ENCODE measurements at regions not wholly inside any gene's neighbourhood (a gene's known extent, or its start where the extent isn't known, plus 50 kb on each side); places are given as distances from the start of the nearest gene placed in this dataset.

DNA sequence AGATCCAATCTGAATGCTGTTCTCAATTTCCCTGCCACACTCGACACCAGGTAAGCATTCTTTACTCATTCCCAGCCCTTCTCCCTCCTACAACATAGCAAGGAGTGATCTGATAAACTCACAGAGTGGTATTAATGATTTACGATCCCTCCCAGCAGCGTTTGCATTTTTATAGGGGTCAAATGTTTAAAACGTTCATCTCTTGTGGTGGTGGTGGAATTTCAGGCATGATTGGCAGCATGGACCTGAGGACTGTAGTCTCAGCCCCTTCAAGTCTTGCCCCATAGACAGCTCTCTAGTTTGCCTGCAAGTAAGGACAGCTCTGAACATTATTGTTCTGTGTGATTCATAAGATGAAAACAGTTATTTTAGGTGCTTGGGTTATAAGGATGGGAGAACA, 565.7 kb downstream of the EFNB2 start:
- H3K36me3 ChIP-seq, result no peaks in the 10 kb centered on the region
- H3K4me1 ChIP-seq, result peaks cover 0 to 14% (median 6%) of the 10 kb centered on the region in 4 donors
- WGBS, 2 donors, result 9 to 41% methylated on average over 4 of the region's 4 CpGs
- no peak overlapping the region for H3K27ac ChIP-seq
- no peaks in the 10 kb centered on the region for H3K9me3 ChIP-seq
- H3K4me3 ChIP-seq, result no peak overlapping the region
- TF ChIP-seq CTCF (IDR thresholded peaks at IDR 0.05) (no peak), EP300 (IDR thresholded peaks at IDR 0.05) (no peak), POLR2AphosphoS5 (IDR thresholded peaks at IDR 0.05) (no peak), POLR2A (IDR thresholded peaks at IDR 0.05) (no peak)
- DNase-seq, result no peak
- intact Hi-C loops (cut with DNase I), result no loop called here
- H3K27me3 ChIP-seq, result no peaks in the 10 kb centered on the region

GRCh38 chr13:105965910-105966309, 569.6 kb downstream of the EFNB2 start:
- Histone ChIP-seq H3K4me1 (no peaks in the 10 kb centered on the region), H3K27ac (no peak overlapping the region), H3K27me3 (no peaks in the 10 kb centered on the region), H3K9me3 (no peaks in the 10 kb centered on the region), H3K36me3 (no peaks in the 10 kb centered on the region), H3K4me3 (no peak overlapping the region)
- WGBS, 2 donors, result 90 to 94% methylated on average over 7 of the region's 7 CpGs
- TF ChIP-seq CTCF (IDR thresholded peaks at IDR 0.05) (no peak), POLR2AphosphoS5 (IDR thresholded peaks at IDR 0.05) (no peak), EP300 (IDR thresholded peaks at IDR 0.05) (no peak), POLR2A (IDR thresholded peaks at IDR 0.05) (no peak)
- DNase-seq, result no peak
- intact Hi-C loops (cut with DNase I), result no loop called here

GRCh38 chr13:105962080-105962479, 573.4 kb downstream of the EFNB2 start:
- H3K9me3 ChIP-seq, result no peaks in the 10 kb centered on the region
- no peak for DNase-seq
- intact Hi-C loops (cut with DNase I), result no loop called here
- WGBS, 2 donors, result 73 to 93% methylated on average over 7 of the region's 7 CpGs
- no peaks in the 10 kb centered on the region for H3K4me1 ChIP-seq
- no peaks in the 10 kb centered on the region for H3K27me3 ChIP-seq
- H3K4me3 ChIP-seq, result no peak overlapping the region
- H3K27ac ChIP-seq, result no peak overlapping the region
- TF ChIP-seq EP300 (IDR thresholded peaks at IDR 0.05) (no peak), POLR2A (IDR thresholded peaks at IDR 0.05) (no peak), POLR2AphosphoS5 (IDR thresholded peaks at IDR 0.05) (no peak), CTCF (IDR thresholded peaks at IDR 0.05) (no peak)
- no peaks in the 10 kb centered on the region for H3K36me3 ChIP-seq

DNA sequence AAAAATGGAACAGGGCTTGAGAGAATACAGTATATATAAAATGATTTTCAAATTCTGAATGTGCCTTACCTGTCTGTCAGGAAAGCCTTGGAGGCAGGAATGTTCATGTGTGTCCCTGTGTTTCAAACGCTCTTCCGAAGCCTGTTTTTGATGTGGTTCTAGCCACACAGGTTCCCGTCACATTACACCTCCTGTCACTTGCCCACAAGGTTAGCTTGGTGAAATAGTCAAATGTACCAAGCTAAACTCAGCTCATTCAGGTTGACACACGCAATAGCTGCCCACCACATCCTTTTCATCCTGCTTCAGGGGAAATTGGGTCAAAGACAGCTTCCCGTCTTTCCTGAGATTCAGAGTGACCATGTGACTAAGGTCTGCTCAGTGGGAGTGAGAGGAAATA, 574.0 kb downstream of the EFNB2 start:
- Histone ChIP-seq H3K27ac (no peak overlapping the region), H3K4me3 (no peak overlapping the region), H3K9me3 (no peaks in the 10 kb centered on the region), H3K4me1 (no peaks in the 10 kb centered on the region), H3K36me3 (no peaks in the 10 kb centered on the region), H3K27me3 (no peaks in the 10 kb centered on the region)
- TF ChIP-seq POLR2AphosphoS5 (IDR thresholded peaks at IDR 0.05) (no peak), POLR2A (IDR thresholded peaks at IDR 0.05) (no peak), EP300 (IDR thresholded peaks at IDR 0.05) (no peak), CTCF (IDR thresholded peaks at IDR 0.05) (no peak)
- no peak for DNase-seq
- WGBS, 2 donors, result 73 to 94% methylated on average over 5 of the region's 5 CpGs
- intact Hi-C loops (cut with DNase I), result no loop called here

GRCh38 chr13:105960326-105960725, 575.1 kb downstream of the EFNB2 start:
- Histone ChIP-seq H3K36me3 (no peaks in the 10 kb centered on the region), H3K9me3 (no peaks in the 10 kb centered on the region), H3K27me3 (no peaks in the 10 kb centered on the region), H3K27ac (no peak overlapping the region), H3K4me3 (no peak overlapping the region), H3K4me1 (no peaks in the 10 kb centered on the region)
- 94 to 96% methylated on average over 7 of the region's 7 CpGs for WGBS, 2 donors
- TF ChIP-seq POLR2AphosphoS5 (IDR thresholded peaks at IDR 0.05), result no peak
- no peak for TF ChIP-seq EP300 (IDR thresholded peaks at IDR 0.05)
- no peak for TF ChIP-seq CTCF (IDR thresholded peaks at IDR 0.05)
- no peak for TF ChIP-seq POLR2A (IDR thresholded peaks at IDR 0.05)
- intact Hi-C loops (cut with DNase I), result no loop called here
- DNase-seq, result no peak
